Fibroblast of gingiva (primary cell): ENCODE measurements at regions not wholly inside any gene's neighbourhood (a gene's known extent, or its start where the extent isn't known, plus 50 kb on each side); places are given as distances from the start of the nearest gene placed in this dataset.

ENCODE experiments used
- DNase-seq: peaks from one replicate; pipeline ENCODE4 v3.0.0-alpha.2; 2011; ENCODE audit warnings: low read depth

DNA sequence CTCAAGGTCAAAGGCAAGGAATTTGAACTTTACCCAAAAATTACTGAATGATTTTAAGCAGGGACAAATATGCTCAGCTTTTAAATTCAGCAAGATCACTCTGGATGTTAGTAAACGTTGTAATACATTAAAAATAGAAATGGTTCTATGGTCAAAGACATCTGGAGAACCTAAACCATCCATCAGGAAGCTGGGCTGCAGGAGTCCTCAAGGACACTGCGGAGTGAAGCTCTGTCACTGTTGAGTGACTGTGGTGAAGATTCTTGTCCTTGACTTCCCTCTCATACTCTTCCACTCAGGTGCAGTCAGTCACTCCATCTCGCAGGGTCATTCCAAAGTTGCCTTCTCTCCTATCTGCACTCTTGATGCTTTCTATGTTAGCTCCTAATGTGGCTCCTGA, 450.7 kb downstream of the FOXO1 start:
- DNase-seq = no peak

DNA sequence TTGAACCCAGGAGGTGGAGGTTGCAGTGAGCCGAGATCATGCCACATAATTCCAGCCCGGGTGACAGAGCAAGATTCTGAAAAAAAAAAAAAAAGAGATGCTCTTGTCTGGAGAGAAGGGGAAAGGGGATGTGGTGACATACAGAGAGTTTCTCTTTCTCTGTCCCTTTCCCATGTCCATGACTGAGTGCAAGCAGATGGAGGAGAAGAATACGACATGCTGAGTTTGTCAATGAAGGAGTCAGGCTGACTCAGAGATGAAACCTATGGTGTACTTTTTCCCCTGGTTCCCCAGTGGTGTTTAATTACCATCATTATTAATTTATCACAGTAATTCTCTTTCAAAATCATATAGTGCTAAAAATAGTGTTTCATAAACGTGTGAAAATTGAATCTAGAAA, 448.8 kb downstream of the FOXO1 start:
- DNase-seq = no peak

DNA sequence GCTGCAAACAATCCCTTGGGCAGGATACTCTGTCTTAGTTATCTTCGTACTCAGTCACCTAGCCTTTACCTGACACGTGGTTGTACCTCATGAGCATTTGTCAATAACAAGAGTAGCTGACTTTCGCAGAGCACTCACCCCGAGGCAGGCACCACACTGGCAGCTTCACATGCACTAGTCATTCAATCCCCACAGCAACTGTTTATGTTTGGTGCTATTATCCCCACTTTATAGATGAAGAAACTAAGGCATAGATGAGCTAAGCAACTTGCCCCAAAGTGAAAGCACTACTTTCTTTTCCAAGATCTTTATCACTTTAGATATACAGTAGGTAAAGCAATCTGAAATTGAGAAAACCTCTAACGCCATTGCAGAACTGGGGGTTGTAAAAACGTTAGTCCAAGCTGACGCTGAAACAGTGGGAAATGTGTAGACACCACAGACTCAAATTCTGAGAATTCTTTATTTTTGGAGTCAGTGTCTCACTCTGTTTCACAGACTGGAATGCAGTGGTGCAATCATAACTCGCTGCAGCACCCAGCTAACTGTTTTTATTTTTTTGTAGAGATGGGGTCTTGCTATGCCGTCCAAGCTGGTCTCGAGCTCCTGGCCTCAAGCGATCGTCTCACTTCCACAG, 446.0 kb downstream of the FOXO1 start:
- peak; percentile 49 for DNase-seq

DNA sequence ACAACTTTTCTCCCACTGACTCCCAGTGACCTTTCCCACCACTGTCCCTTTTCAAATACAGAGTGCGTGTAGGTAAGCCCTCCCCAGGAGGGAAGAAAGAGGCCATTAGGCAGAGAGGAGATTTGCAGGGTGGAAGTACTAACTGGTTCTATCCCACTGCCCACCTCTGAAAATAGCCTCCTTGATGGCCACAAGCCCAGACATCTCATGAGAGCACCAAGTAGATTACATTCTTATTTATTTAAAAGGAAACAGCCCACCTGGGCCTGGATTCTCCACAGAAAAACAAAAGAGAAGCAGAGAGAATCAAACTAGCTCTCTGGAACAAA, 445.3 kb downstream of the FOXO1 start:
- no peak for DNase-seq

DNA sequence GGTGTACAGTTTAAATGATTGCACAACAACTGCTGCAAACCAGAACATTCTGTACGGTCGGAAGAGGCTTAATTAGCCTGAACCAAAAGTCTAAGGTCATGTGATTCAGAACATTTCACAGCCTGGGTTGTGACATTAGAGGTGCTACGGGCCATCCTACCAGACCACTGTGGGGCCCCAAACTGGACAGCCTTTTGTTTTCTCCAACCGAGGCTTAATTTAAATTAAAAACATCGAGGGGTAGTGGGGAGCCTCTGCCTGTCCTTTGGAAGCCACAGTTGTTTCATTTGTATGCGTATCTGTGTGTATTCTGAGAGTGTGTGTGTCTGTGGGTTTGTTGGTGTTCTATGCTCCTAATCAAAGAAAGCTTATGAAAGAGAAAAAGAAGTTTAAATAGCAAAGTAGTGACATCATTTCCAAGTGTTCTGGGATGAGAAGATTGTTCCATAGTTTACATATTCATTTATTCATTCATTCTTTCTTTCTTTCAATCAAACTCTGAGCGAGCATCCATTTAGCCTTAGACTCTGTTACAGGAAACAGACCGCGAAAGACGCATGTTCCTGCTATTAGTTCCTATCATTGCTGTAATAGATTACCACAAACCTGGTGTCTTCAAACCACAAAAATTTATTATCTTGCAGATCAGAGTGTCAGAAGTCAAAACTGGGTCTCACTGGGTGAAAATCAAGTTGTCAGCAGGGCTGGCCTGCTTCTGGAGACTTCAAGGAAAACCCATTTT, 444.8 kb downstream of the FOXO1 start:
- peak; percentile 87 for DNase-seq

DNA sequence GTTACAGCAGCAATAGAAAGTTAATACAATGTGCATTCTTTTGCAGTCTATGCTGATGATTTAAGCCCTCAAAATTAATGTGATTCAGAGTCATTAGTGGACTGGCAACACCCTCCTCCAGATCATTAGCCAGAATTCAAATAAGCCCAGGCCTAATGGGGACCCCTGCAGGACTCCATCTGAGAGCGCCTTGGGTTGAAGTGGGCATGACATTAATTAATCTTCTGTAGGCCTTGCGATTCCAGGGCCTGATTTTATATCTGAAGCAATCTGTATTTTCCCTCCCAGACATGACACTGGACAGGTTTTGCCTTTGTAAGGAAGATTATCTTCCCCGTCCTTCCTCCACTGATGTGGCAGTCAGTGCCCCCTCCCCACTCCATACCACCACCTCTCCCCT, 442.9 kb downstream of the FOXO1 start:
- no peak for DNase-seq

DNA sequence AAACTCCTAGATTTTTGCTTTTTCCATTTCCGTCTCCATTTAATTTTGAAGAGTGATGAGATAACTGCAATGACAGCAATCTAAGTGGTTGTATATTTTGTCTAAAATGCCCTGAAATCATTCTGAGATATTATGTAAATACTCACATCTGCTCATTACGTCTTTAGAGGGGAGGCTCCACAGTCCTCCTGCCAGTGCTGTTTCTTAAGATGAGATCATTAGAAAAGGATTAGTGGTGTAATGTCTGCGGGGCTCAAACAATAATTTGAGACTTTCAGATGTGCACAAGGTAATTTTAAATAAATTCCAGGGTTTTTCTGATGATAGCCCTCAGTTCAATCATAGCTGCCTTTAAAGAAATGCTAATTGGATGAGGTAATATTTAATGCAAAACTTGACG, 437.9 kb downstream of the FOXO1 start:
- DNase-seq = peak; percentile 15

DNA sequence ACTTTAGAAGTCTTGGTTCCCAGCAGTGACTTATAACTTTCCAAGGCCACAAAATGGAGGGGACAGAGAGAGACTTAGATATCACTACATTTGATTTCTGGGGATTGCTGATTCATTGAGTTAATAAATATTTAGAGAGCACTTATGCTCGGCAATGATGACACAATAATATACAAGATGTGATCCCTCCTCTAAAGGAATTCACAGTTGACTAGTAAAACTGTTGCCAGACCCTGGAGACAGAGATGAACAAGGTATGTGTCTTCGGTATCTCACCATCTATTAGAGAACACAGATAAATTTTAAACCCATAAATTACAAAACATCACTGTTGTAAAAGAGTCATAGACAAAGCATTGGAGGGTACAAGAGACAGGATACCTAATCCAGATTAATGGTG, 437.5 kb downstream of the FOXO1 start:
- DNase-seq = no peak

DNA sequence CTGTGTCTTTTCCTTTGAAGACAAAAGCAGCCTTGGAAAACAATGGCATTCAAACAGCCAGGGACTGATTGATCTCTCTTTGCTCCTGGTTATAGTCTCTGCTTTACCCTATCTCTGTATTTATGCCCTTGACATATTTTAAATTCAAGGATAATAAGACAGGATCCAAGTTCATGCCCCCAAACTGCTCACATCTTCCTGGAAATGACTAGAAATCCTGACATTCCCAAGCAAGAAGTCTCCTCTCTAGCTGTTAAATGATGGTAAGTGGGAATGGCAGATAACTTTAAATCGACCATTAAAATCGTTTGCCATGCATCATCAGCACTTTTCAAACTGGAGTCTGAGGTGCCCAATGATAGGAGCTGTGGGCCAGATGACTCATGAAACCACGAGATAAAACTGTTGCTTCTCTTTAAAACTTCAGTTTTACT, 435.6 kb downstream of the FOXO1 start:
- no peak for DNase-seq

DNA sequence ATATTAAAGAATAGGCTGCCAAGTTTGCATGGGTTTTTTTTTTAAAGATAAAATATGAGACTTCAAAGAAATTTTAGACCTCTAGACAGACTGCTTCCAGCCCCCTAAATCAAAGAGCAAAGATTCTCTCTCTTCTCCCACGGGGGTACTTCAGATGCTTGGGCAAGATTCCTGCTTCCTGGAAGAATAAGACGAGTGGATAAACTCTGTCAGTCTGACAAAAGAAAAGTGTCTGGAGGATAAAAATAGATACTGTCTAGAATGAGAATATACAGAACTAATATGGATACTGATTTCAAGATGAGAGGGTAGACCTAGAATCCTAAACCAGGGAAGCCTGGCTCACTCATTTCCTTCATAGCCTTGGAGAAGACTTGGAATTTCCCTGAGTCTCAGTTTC, 435.1 kb downstream of the FOXO1 start:
- no peak for DNase-seq

DNA sequence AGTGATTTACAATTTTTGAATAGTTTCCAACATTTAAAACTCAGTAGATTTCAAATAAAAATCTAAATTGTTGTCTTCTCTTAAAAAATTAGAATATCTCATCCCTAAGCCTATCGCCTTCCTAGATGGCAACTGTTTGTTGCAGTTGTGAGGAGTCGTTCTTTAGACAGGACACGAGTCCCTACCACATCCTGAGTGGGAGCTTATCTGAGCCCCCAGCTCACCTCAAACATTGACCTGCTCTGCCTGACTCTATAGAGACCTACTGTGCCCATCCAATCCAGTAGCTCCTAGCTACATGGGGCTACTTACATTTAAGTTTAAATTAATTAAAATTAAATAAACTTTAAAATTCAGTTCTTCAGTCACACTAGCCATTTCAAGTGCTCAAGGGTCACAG, 434.7 kb downstream of the FOXO1 start:
- DNase-seq = no peak

DNA sequence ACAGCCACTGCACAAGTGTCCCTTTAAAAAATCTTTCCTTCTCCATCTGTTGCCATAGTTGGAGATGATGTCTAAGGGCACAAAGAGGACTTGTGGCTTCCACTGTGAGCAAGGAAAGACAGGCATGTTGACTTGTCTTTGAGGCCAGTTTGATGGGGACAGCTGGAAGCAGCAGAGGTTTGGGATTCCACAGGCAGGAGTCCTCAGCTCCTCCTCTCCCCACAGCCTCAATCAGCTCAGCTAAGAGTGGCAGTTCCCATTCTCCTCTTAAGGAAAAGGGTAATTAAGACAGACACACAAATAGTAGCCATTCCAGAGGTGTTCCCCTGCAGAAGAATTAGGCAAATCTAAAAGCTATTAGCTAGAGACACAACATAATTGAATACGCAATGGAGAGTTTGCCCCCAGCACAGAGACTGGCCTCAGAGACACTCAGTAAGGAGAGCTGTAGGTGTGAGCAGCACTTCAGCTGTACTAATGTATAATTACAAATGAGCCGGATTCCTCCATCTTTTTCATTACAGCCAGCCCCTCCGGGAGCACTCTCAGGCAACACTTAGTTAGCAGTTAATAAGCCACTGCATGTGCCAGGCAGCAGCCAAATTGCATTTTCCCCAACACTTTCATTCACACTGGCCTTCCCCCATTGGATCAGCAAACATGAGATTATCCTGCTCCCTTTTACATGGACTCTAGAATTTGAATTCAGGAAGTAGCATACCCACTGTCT, 434.0 kb downstream of the FOXO1 start:
- DNase-seq = no peak

DNA sequence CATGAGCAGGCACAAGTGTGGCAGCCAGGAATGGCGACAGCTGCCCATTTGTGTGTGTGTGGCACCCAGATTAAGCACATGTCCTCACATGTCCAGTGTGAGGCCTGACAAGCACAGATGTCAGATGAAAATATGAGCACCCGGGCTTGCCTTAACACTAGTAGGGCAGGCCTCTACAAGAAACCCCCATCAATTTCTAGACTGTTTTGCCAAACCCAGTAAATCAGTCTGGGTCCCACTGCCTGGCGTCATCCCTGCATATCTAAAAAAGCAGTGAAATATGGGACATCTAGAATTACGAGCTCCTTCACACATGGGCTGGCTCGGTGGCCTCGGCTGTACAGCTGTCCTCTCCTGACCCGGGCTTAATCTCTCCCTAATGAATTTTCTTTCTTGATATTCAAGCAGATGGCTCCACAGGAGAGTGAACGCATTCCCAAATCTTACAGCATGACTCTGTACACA, 432.7 kb downstream of the FOXO1 start:
- no peak for DNase-seq

DNA sequence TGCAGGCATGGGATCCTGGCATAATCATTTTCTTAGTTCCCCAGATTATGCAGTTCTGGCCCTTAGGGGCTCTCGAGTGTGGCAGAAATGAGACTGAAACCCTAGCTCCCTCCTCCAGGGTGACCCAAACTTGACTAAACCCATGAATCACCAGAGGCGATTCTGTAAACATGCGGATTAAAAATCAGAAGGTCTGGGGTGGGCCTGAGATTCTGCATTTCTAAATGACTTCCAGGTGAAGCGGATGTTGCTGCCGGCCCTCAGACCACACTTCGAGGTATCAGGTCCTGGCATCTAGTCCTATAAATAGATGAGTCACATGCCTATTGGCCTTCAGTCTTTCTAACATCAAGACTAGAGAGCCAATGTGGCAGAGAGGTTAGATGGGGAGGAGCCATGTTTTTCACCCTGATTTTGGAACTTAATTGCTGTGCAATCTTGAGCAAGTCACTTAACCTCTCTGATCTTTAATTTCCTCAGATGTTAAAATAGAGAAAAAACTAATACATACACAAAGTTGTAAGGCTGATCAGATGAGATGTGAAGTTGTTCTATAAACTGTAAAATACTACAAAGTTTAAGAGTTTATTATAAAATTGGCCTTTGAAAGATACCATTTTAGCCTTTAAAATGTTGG, 431.2 kb downstream of the FOXO1 start:
- peak; percentile 88 for DNase-seq

DNA sequence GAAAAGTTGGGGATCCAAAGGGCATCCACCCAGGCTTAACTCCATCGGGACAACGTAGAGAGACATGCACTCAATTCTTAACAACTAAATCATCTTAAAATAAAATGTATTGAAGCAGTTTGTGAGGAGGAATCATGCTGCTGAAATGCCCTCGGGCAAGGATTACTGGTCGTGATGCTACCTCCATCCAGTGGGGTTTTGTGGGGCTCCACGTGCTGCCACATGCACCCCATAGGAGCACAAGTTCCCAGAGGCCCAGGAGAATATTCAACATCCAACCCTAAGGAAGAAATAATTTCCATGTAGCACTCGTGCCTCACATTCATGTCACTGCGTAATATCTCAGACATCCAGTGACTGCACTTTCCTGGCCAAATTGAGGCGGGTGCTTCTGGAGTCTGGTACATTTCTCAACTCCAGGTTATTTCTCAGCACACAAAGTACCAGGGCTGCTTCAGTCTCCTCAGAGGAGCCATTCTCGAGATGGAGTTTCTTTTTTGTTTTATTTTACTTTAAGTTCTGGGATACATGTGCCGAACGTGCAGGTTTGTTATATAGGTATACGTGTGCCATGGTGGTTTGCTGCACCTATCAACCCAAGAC, 429.8 kb downstream of the FOXO1 start:
- peak; percentile 82 for DNase-seq

DNA sequence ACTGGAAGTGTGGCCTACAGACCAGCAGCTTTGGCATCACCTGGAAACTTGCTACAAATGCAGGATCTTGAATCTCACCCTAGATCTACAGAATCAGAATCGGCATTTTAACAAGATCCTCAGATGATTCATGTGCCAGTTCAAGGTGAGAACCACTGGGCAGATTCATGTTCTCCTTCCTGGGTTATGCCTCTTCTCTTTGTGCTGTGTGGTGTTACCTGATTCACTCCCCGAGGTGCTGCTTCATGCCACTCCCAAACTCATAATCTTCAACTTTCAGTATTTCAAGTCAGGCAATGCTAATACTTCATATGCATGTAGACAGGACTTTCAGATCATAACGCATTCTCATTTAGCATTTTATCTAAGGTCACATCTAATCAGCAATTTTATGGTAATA, 427.7 kb downstream of the FOXO1 start:
- no peak for DNase-seq

DNA sequence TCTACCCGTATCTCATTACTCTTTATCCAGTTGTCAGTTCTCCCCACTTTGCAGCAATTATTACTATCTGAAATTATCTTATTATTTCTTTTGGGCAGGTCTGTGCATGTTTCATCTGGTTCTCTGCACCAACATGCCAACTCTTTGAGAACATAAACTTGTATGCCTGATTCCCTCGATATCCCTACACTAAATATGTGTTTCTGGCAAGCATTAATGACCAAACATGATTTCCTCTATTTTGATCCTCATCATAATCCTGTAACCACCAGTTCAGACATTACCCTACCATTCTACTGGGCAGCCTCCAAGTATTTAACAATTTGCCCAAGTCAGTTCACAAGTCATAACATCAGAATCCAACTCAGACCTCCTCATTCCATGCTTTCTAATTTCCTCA, 426.1 kb downstream of the FOXO1 start:
- DNase-seq = no peak

DNA sequence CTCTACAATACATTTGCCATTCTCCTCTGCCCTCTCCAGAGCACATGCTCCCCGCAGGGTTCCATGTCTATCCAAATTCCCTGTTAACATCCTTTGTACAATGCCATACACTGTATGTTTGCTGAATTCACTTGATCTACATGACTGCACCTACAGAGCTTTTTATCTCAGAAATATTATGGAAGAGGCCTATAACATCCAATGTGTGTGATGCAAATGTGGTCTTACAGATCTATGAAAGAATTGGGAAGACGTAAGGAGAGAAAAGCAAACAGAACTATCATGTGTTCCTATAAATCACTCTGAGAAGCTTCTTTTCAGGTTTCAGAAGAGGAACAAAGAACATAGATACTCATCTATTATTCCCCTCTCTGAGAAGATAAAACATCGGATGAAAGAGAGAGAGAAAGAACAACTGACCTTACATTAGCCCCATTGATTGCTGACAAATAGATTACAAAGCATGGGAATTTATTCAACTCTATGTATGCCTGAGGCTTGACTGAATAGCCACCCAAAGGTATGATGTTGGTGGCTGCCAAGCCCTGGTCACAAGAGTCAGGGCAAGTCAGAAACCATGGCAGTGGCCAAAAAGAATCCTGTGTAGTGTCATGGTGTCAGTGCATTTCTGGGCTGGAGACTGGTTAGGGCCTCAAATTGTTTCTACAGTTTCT, 425.2 kb downstream of the FOXO1 start:
- DNase-seq = no peak

DNA sequence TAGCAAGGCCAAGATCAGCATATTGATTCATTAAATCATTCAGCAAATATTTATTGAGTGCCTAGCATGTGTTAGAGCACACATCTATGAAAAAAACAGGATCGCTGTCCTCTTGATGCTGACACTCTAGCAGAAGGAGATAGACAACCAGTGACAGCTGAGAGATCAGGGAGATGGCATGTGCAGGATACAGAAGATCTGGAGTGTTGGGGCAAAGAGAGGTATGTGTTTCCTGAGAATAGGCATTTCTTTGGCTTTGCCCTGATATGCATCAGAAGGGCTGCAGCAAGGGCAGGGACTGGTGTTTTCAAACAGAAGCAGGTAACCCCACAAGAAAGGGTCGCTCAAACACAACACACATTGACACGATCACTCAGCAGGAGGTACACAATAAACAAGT, 423.4 kb downstream of the FOXO1 start:
- no peak for DNase-seq

DNA sequence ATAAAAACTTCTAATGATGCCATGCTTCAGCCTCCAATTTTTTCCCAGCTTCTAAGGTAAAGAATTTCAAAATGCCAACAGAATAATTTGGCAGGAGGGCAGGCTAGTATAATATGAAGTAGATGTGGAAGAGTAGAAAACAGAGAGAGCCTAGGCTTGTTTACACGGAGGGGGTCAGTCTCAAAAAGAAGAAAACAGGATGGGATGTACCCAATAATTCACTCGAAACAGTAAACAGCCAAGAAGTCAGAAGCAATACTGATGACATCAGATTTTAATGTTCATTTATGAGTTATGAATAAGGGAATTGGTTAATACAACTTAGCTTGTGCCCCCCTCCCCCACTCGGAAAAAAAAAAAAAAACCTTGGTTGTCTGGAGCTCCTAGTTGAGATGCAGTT, 422.5 kb downstream of the FOXO1 start:
- DNase-seq = no peak

DNA sequence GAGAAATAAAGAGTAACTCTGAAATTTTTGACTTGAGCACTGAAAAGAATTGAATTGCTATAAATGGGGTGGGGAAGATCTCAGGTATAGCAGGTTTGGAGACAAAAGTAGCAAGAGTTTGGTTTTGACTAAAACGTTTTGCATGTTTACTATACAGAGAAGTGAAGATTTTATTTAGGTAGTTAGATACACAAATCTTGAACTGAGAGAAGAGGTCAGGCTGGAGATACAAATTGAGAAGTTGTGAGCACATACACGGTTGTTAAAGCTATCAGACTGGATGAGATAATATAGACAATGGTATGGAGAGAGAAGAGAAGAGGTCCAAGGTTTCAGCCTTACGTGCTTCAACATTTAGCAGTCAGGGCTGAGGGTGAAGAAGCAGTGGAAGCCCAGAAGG, 420.9 kb downstream of the FOXO1 start:
- DNase-seq = no peak

DNA sequence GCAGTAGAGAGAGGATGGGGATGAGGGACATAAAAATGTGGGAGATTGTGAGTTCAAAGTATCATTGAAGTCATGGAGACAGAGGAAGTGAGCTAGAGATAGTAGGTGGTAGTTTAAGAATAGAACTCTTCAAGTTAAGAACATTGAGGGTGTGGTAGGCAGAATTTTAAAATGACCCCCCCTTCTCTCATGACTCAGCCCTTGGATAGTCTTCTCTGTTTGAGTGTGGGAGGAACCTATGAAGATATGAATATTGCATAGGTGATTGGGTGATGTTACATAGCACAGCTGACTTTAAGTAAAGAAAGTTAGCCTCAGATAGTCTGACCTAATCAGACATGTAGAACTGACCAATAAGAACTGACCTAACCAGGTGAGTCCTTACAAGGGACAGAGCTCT, 418.6 kb downstream of the FOXO1 start:
- DNase-seq = no peak
